Loucy (cell line): ENCODE measurements at regions not wholly inside any gene's neighbourhood (a gene's known extent, or its start where the extent isn't known, plus 50 kb on each side); places are given as distances from the start of the nearest gene placed in this dataset.

Source experiments
- CTCF ChIP-seq: fragments of 200-600 bp; sonication (generic); conservative IDR thresholded peaks from 2 replicates; pipeline ENCODE4 v1.5.1; 2014; ENCODE audit warnings: mild to moderate bottlenecking, antibody characterized with exemption, low read length
- EZH2phosphoT487 ChIP-seq: fragments of 200-600 bp; IDR thresholded peaks from 2 replicates; pipeline ENCODE4 v1.6.1; 2018; ENCODE audit warnings: antibody characterized with exemption, mild to moderate bottlenecking, moderate library complexity, borderline replicate concordance

GRCh38 chr5:120806202-120806601 is 342.1 kb downstream of the PRR16 start:
- TF ChIP-seq CTCF = no peak
- no peak for TF ChIP-seq EZH2phosphoT487
